HEK293 (cell line): ENCODE measurements at regions not wholly inside any gene's neighbourhood (a gene's known extent, or its start where the extent isn't known, plus 50 kb on each side); places are given as distances from the start of the nearest gene placed in this dataset.

Source experiments
- CTCF ChIA-PET: fragments of 350-600 bp; formaldehyde crosslinking; extraction: SDS; loops from one replicate; lab custom pipeline; 2021; ENCODE audit warnings: antibody characterized with exemption; lab: Yijun Ruan, JAX
- POLR2A ChIA-PET: fragments of 300-600 bp; formaldehyde crosslinking; extraction: SDS; loops from one replicate; lab custom pipeline; 2020; ENCODE audit warnings: antibody characterized with exemption, inconsistent platforms; lab: Yijun Ruan, JAX
- H3K27ac ChIP-seq: fragments of 200-500 bp; sonication (Bioruptor generic); 2 replicates; pipeline ENCODE4 v1.5.1; 2014; ENCODE audit warnings: low read depth, low read length, control low read depth, inconsistent platforms; ENCODE audit errors: extremely low read depth
- H3K36me3 ChIP-seq, 2 experiments: fragments of 200-500 bp in 1 of 2; sonication (Bioruptor generic) in 1 of 2; 1 replicate in 1 of 2; 2 replicates in 1 of 2; pipeline ENCODE4 v1.5.1; 2014 to 2017; ENCODE audit warnings: inconsistent platforms in 2 of 2, low read length in 2 of 2; ENCODE audit not compliant: control insufficient read depth in 2 of 2, insufficient read depth in 1 of 2
- H3K4me1 ChIP-seq: fragments of 200-500 bp; sonication (Bioruptor generic); 2 replicates; pipeline ENCODE4 v1.5.1; 2014; ENCODE audit warnings: mild to moderate bottlenecking, low read length, inconsistent platforms; ENCODE audit not compliant: control insufficient read depth, insufficient read depth
- H3K4me3 ChIP-seq: 2 replicates; pipeline ENCODE4 v1.5.1; 2011; ENCODE audit warnings: low read depth, mild to moderate bottlenecking, control low read depth, low read length, moderate library complexity
- H3K9me3 ChIP-seq: fragments of 200-500 bp; sonication (Bioruptor generic); 2 replicates; pipeline ENCODE4 v1.5.1; 2014; ENCODE audit warnings: low read depth, low read length, inconsistent platforms; ENCODE audit not compliant: control insufficient read depth, insufficient read depth
- BCL11A ChIP-seq: fragments of 450-650 bp; formaldehyde crosslinking; IDR thresholded peaks from 2 replicates; pipeline ENCODE4 v1.5.1; 2016; ENCODE audit warnings: low read depth, missing biosample characterization, missing genetic modification characterization
- KLF16 ChIP-seq: fragments of 450-650 bp; formaldehyde crosslinking; IDR thresholded peaks from 2 replicates; pipeline ENCODE4 v1.5.1; 2017; ENCODE audit warnings: missing biosample characterization, missing genetic modification characterization
- REPIN1 ChIP-seq: fragments of 450-650 bp; formaldehyde crosslinking; IDR thresholded peaks from 2 replicates; pipeline ENCODE4 v1.5.1; 2017; ENCODE audit warnings: missing biosample characterization, missing genetic modification characterization, low read depth
- SP3 ChIP-seq: fragments of 450-650 bp; formaldehyde crosslinking; IDR thresholded peaks from 2 replicates; pipeline ENCODE4 v1.5.1; 2016; ENCODE audit warnings: missing biosample characterization, missing genetic modification characterization
- TCF7L2 ChIP-seq: IDR thresholded peaks from 2 replicates; pipeline ENCODE4 v1.6.1; 2011; ENCODE audit warnings: low read depth, mild to moderate bottlenecking, inconsistent platforms, low read length, moderate library complexity, borderline replicate concordance
- ZNF140 ChIP-seq: fragments of 450-650 bp; formaldehyde crosslinking; IDR thresholded peaks from 2 replicates; pipeline ENCODE4 v1.5.1; 2016; ENCODE audit warnings: missing biosample characterization, missing genetic modification characterization
- ZNF19 ChIP-seq: fragments of 450-650 bp; formaldehyde crosslinking; IDR thresholded peaks from 2 replicates; pipeline ENCODE4; 2016; ENCODE audit warnings: missing biosample characterization, missing genetic modification characterization, low read depth
- ZNF221 ChIP-seq: fragments of 450-650 bp; formaldehyde crosslinking; IDR thresholded peaks from 2 replicates; pipeline ENCODE4 v1.5.1; 2017; ENCODE audit warnings: missing biosample characterization, missing genetic modification characterization, borderline replicate concordance
- ZNF23 ChIP-seq: fragments of 450-650 bp; formaldehyde crosslinking; IDR thresholded peaks from 2 replicates; pipeline ENCODE4 v1.5.1; 2016; ENCODE audit warnings: missing biosample characterization, missing genetic modification characterization, borderline replicate concordance
- ZNF324 ChIP-seq: fragments of 450-650 bp; formaldehyde crosslinking; IDR thresholded peaks from 2 replicates; pipeline ENCODE4 v1.5.1; 2016; ENCODE audit warnings: missing biosample characterization, missing genetic modification characterization
- ZNF335 ChIP-seq: fragments of 450-650 bp; formaldehyde crosslinking; conservative IDR thresholded peaks from 2 replicates; pipeline ENCODE4 v1.5.1; 2016; ENCODE audit warnings: missing biosample characterization, missing genetic modification characterization
- ZNF37A ChIP-seq: fragments of 450-650 bp; IDR thresholded peaks from 2 replicates; pipeline ENCODE4 v1.5.1; 2018; ENCODE audit warnings: missing biosample characterization, missing genetic modification characterization
- ZNF544 ChIP-seq: fragments of 450-650 bp; formaldehyde crosslinking; IDR thresholded peaks from 2 replicates; pipeline ENCODE4 v1.5.0; 2017; ENCODE audit warnings: missing biosample characterization, missing genetic modification characterization
- ZNF571 ChIP-seq: fragments of 450-650 bp; formaldehyde crosslinking; IDR thresholded peaks from 2 replicates; pipeline ENCODE4 v1.5.0; 2017; ENCODE audit warnings: missing biosample characterization, missing genetic modification characterization
- ZNF776 ChIP-seq: fragments of 450-650 bp; formaldehyde crosslinking; IDR thresholded peaks from 2 replicates; pipeline ENCODE4 v1.5.0; 2017; ENCODE audit warnings: missing biosample characterization, missing genetic modification characterization, borderline replicate concordance
- ZNF785 ChIP-seq: fragments of 450-650 bp; formaldehyde crosslinking; IDR thresholded peaks from 2 replicates; pipeline ENCODE4 v1.5.1; 2016; ENCODE audit warnings: missing biosample characterization, missing genetic modification characterization
- ZNF830 ChIP-seq: fragments of 450-650 bp; IDR thresholded peaks from 2 replicates; pipeline ENCODE4 v1.5.0; 2018; ENCODE audit warnings: missing biosample characterization, missing genetic modification characterization, low read depth, mild to moderate bottlenecking, moderate library complexity
- TF ChIP-seq, protein P1 (sequence below): fragments of 450-650 bp; formaldehyde crosslinking; IDR thresholded peaks from 2 replicates; pipeline ENCODE4 v1.5.1; 2016; ENCODE audit warnings: missing biosample characterization, missing genetic modification characterization, low read depth
- TF ChIP-seq, protein P2 (sequence below): fragments of 450-650 bp; formaldehyde crosslinking; IDR thresholded peaks from 2 replicates; pipeline ENCODE4 v1.5.1; 2016; ENCODE audit warnings: missing biosample characterization, missing genetic modification characterization
- TF ChIP-seq, protein P3 (sequence below): fragments of 450-650 bp; formaldehyde crosslinking; IDR thresholded peaks from 2 replicates; pipeline ENCODE4 v1.5.1; 2016; ENCODE audit warnings: missing biosample characterization, missing genetic modification characterization
- TF ChIP-seq, protein P4 (sequence below): fragments of 450-650 bp; formaldehyde crosslinking; IDR thresholded peaks from 2 replicates; pipeline ENCODE4 v1.5.1; 2016; ENCODE audit warnings: missing biosample characterization, missing genetic modification characterization
- TF ChIP-seq, protein P5 (sequence below): fragments of 450-650 bp; formaldehyde crosslinking; IDR thresholded peaks from 2 replicates; pipeline ENCODE4 v1.5.1; 2016; ENCODE audit warnings: missing biosample characterization, missing genetic modification characterization
- TF ChIP-seq, protein P6 (sequence below): fragments of 450-650 bp; formaldehyde crosslinking; IDR thresholded peaks from 2 replicates; pipeline ENCODE4 v1.5.1; 2017; ENCODE audit warnings: missing biosample characterization, missing genetic modification characterization

DNA sequence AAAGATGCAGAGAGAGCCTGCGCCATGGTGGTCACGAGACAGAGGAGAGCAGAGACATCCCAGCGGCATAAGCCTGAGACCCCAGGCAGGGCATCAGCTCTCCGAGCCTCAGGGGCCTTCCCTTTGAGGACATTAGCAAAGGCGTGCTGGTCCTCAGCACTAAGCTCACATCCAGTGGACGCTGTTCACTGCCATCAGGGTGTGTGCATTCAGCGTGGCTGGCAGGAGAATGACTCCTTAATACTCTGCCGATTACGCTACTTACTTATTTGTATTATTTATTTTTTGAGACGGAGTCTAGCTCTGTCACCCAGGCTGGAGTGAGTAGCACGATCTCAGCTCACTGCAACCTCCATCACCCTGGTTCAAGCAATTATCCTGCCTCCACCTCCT lies 290.2 kb downstream of the KLF6 start:
- Histone ChIP-seq H3K4me1 (no peaks in the 10 kb centered on the region), H3K4me3 (no peak overlapping the region), H3K9me3 (no peaks in the 10 kb centered on the region), H3K36me3 (no peaks in the 10 kb centered on the region), H3K27ac (no peak overlapping the region)
- CTCF ChIA-PET = no interaction called here
- POLR2A ChIA-PET = no interaction called here
- TF ChIP-seq, protein P1, sequence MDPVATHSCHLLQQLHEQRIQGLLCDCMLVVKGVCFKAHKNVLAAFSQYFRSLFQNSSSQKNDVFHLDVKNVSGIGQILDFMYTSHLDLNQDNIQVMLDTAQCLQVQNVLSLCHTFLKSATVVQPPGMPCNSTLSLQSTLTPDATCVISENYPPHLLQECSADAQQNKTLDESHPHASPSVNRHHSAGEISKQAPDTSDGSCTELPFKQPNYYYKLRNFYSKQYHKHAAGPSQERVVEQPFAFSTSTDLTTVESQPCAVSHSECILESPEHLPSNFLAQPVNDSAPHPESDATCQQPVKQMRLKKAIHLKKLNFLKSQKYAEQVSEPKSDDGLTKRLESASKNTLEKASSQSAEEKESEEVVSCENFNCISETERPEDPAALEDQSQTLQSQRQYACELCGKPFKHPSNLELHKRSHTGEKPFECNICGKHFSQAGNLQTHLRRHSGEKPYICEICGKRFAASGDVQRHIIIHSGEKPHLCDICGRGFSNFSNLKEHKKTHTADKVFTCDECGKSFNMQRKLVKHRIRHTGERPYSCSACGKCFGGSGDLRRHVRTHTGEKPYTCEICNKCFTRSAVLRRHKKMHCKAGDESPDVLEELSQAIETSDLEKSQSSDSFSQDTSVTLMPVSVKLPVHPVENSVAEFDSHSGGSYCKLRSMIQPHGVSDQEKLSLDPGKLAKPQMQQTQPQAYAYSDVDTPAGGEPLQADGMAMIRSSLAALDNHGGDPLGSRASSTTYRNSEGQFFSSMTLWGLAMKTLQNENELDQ (tag by site-specific recombination) = no peak
- TF ChIP-seq ZNF571 (tag by site-specific recombination) (no peak), KLF16 (no peak), ZNF140 (no peak), ZNF37A (tag by site-specific recombination) (no peak), ZNF785 (no peak), ZNF335 (tag by site-specific recombination) (no peak), ZNF776 (tag by site-specific recombination) (no peak), ZNF544 (tag by site-specific recombination) (no peak), SP3 (tag by site-specific recombination) (no peak)
- TF ChIP-seq, protein P2, sequence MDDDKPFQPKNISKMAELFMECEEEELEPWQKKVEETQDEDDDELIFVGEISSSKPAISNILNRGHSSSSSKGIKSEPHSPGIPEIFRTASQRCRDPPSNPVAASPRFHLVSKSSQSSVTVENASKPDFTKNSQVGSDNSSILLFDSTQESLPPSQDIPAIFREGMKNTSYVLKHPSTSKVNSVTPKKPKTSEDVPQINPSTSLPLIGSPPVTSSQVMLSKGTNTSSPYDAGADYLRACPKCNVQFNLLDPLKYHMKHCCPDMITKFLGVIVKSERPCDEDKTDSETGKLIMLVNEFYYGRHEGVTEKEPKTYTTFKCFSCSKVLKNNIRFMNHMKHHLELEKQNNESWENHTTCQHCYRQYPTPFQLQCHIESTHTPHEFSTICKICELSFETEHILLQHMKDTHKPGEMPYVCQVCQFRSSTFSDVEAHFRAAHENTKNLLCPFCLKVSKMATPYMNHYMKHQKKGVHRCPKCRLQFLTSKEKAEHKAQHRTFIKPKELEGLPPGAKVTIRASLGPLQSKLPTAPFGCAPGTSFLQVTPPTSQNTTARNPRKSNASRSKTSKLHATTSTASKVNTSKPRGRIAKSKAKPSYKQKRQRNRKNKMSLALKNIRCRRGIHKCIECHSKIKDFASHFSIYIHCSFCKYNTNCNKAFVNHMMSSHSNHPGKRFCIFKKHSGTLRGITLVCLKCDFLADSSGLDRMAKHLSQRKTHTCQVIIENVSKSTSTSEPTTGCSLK (tag by site-specific recombination) = no peak
- TF ChIP-seq, protein P3, sequence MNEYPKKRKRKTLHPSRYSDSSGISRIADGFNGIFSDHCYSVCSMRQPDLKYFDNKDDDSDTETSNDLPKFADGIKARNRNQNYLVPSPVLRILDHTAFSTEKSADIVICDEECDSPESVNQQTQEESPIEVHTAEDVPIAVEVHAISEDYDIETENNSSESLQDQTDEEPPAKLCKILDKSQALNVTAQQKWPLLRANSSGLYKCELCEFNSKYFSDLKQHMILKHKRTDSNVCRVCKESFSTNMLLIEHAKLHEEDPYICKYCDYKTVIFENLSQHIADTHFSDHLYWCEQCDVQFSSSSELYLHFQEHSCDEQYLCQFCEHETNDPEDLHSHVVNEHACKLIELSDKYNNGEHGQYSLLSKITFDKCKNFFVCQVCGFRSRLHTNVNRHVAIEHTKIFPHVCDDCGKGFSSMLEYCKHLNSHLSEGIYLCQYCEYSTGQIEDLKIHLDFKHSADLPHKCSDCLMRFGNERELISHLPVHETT (tag by site-specific recombination) = no peak
- TF ChIP-seq, protein P4, sequence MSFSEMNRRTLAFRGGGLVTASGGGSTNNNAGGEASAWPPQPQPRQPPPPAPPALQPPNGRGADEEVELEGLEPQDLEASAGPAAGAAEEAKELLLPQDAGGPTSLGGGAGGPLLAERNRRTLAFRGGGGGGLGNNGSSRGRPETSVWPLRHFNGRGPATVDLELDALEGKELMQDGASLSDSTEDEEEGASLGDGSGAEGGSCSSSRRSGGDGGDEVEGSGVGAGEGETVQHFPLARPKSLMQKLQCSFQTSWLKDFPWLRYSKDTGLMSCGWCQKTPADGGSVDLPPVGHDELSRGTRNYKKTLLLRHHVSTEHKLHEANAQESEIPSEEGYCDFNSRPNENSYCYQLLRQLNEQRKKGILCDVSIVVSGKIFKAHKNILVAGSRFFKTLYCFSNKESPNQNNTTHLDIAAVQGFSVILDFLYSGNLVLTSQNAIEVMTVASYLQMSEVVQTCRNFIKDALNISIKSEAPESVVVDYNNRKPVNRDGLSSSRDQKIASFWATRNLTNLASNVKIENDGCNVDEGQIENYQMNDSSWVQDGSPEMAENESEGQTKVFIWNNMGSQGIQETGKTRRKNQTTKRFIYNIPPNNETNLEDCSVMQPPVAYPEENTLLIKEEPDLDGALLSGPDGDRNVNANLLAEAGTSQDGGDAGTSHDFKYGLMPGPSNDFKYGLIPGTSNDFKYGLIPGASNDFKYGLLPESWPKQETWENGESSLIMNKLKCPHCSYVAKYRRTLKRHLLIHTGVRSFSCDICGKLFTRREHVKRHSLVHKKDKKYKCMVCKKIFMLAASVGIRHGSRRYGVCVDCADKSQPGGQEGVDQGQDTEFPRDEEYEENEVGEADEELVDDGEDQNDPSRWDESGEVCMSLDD (tag by site-specific recombination) = no peak
- TF ChIP-seq, protein P5, sequence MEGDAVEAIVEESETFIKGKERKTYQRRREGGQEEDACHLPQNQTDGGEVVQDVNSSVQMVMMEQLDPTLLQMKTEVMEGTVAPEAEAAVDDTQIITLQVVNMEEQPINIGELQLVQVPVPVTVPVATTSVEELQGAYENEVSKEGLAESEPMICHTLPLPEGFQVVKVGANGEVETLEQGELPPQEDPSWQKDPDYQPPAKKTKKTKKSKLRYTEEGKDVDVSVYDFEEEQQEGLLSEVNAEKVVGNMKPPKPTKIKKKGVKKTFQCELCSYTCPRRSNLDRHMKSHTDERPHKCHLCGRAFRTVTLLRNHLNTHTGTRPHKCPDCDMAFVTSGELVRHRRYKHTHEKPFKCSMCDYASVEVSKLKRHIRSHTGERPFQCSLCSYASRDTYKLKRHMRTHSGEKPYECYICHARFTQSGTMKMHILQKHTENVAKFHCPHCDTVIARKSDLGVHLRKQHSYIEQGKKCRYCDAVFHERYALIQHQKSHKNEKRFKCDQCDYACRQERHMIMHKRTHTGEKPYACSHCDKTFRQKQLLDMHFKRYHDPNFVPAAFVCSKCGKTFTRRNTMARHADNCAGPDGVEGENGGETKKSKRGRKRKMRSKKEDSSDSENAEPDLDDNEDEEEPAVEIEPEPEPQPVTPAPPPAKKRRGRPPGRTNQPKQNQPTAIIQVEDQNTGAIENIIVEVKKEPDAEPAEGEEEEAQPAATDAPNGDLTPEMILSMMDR (tag by site-specific recombination) = no peak

DNA sequence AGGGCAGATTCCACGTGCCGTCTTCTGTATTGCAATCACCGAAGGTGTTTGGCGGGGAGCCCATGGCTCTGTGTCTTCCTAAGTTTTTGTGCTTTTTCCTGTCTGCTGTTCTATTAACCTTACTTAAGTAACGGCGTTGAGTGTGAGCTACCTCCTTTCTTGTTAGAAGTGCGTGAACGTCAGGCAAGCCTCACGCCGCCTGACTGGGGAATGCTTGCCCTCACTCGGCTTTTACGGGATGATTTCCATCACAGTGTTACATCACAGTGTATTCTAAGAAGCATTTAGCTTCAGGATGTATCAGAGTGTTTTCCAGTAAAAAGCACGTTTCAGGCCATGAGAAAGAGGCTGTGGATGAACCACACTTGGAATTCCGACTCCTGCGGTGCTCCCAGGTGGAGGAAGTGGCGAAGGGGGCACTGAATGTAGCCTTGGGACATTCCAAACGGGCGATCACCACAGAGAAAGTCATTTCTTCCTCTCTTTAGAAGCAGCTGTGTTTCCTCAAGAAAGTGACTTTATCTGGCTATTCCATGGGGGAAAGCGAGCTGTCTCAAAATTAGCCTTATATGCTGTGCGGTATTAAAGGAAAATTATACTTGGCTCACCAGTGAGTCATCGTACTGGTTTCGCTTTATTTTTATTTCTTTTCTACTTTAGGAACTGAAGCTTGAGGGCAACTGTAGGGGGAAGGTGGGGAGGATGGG lies 290.7 kb downstream of the KLF6 start:
- H3K9me3 ChIP-seq = no peaks in the 10 kb centered on the region
- H3K4me3 ChIP-seq = no peak overlapping the region
- no peaks in the 10 kb centered on the region for H3K36me3 ChIP-seq
- CTCF ChIA-PET = no interaction called here
- H3K27ac ChIP-seq = no peak overlapping the region
- no peaks in the 10 kb centered on the region for H3K4me1 ChIP-seq
- POLR2A ChIA-PET = no interaction called here
- TF ChIP-seq TCF7L2 (no peak), ZNF23 (tag by site-specific recombination) (no peak), ZNF335 (tag by site-specific recombination) (no peak), ZNF19 (tag by site-specific recombination) (no peak), ZNF830 (tag by site-specific recombination) (no peak), REPIN1 (no peak), ZNF785 (no peak), BCL11A (tag by site-specific recombination) (no peak), ZNF221 (no peak), ZNF37A (tag by site-specific recombination) (no peak), ZNF324 (tag by site-specific recombination) (no peak)
- TF ChIP-seq, protein P6, sequence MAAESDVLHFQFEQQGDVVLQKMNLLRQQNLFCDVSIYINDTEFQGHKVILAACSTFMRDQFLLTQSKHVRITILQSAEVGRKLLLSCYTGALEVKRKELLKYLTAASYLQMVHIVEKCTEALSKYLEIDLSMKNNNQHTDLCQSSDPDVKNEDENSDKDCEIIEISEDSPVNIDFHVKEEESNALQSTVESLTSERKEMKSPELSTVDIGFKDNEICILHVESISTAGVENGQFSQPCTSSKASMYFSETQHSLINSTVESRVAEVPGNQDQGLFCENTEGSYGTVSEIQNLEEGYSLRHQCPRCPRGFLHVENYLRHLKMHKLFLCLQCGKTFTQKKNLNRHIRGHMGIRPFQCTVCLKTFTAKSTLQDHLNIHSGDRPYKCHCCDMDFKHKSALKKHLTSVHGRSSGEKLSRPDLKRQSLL = no peak
